ENCODE measurements at regions not wholly inside any gene's neighbourhood (a gene's known extent, or its start where the extent isn't known, plus 50 kb on each side); places are given as distances from the start of the nearest gene placed in this dataset.
"Not testable (repeated sequence)": the region's sequence is repeated elsewhere in the genome, so short reads cannot be mapped to it uniquely, and the experiment has no call there.

GRCh38 chr6:73941892-73942291, 245.9 kb downstream of the CD109 start:
- H3K4me3 ChIP-seq (ENCODE audit: low read depth, low read length) = no peak overlapping the region
- TF ChIP-seq CTCF (IDR thresholded peaks at IDR 0.05; ENCODE audit: control insufficient read depth, extremely low read depth, insufficient read depth) = no peak

GRCh38 chr6:73937805-73938204, 241.8 kb downstream of the CD109 start:
- DNase-seq (ENCODE audit: low read depth) = no peak
- no peak for TF ChIP-seq CTCF (IDR thresholded peaks at IDR 0.05; ENCODE audit: control insufficient read depth, extremely low read depth, insufficient read depth)
- no peak overlapping the region for H3K4me3 ChIP-seq (ENCODE audit: low read depth, low read length)

More at GRCh38 chr6:73941892-73942291, 245.9 kb downstream of the CD109 start:
- DNase-seq (ENCODE audit: low read depth) = no peak

GRCh38 chr6:73932866-73933265, 236.9 kb downstream of the CD109 start:
- no peak for DNase-seq (ENCODE audit: low read depth)
- H3K4me3 ChIP-seq (ENCODE audit: low read depth, low read length) = no peak overlapping the region
- TF ChIP-seq CTCF (IDR thresholded peaks at IDR 0.05; ENCODE audit: control insufficient read depth, extremely low read depth, insufficient read depth) = no peak

GRCh38 chr6:73929405-73929804, 233.4 kb downstream of the CD109 start:
- TF ChIP-seq CTCF (IDR thresholded peaks at IDR 0.05; ENCODE audit: control insufficient read depth, extremely low read depth, insufficient read depth) = no peak
- no peak overlapping the region for H3K4me3 ChIP-seq (ENCODE audit: low read depth, low read length)
- DNase-seq (ENCODE audit: low read depth) = no peak

- DNase-seq (ENCODE audit: low read depth) = no peak
- TF ChIP-seq CTCF (IDR thresholded peaks at IDR 0.05; ENCODE audit: control insufficient read depth, extremely low read depth, insufficient read depth) = no peak
- H3K4me3 ChIP-seq (ENCODE audit: low read depth, low read length) = no peak overlapping the region
Measured at GRCh38 chr6:73927421-73927820, 231.4 kb downstream of the CD109 start.

- H3K4me3 ChIP-seq (ENCODE audit: low read depth, low read length); DNase-seq (ENCODE audit: low read depth): not testable (repeated sequence)
Measured at GRCh38 chr6:73925703-73926102, 229.7 kb downstream of the CD109 start.

- TF ChIP-seq CTCF (IDR thresholded peaks at IDR 0.05; ENCODE audit: control insufficient read depth, extremely low read depth, insufficient read depth) = no peak
- DNase-seq (ENCODE audit: low read depth) = no peak
Measured at GRCh38 chr6:73923905-73924485, 228.0 kb downstream of the CD109 start.

More at GRCh38 chr6:73923905-73924485, 228.0 kb downstream of the CD109 start:
- H3K4me3 ChIP-seq (ENCODE audit: low read depth, low read length) = no peak overlapping the region
